Skeletal muscle tissue (tissue), 3 donors: ENCODE measurements at regions not wholly inside any gene's neighbourhood (a gene's known extent, or its start where the extent isn't known, plus 50 kb on each side); places are given as distances from the start of the nearest gene placed in this dataset.

Source experiments
- H3K27ac ChIP-seq: one replicate; pipeline ENCODE4 v1.7.0; 2013; ENCODE audit warnings: mild to moderate bottlenecking, low read depth, low read length, inconsistent platforms
- H3K27me3 ChIP-seq, 3 donors: one replicate each; pipeline ENCODE4 v1.7.0; 2013; ENCODE audit warnings: low read length in 3 of 3; ENCODE audit not compliant: control insufficient read depth in 3 of 3, insufficient read depth in 3 of 3
- H3K36me3 ChIP-seq, 3 donors: one replicate each; pipeline ENCODE4 v1.7.0; 2013; ENCODE audit warnings: low read length in 3 of 3; ENCODE audit not compliant: control insufficient read depth in 3 of 3, insufficient read depth in 3 of 3
- H3K4me1 ChIP-seq, 3 donors: one replicate each; pipeline ENCODE4 v1.7.0; 2013; ENCODE audit warnings: low read length in 3 of 3, mild to moderate bottlenecking in 3 of 3; ENCODE audit not compliant: control insufficient read depth in 3 of 3, insufficient read depth in 3 of 3
- H3K4me3 ChIP-seq, 3 donors: one replicate each; pipeline ENCODE4 v1.7.0; 2013; ENCODE audit warnings: low read length in 3 of 3
- H3K9ac ChIP-seq, 3 donors: one replicate each; pipeline ENCODE4 v1.7.0; 2013; ENCODE audit warnings: low read length in 3 of 3, mild to moderate bottlenecking in 3 of 3, moderate library complexity in 2 of 3, low read depth in 1 of 3
- H3K9me3 ChIP-seq, 3 donors: one replicate each; pipeline ENCODE4 v1.7.0; 2013; ENCODE audit warnings: low read length in 3 of 3; ENCODE audit not compliant: control insufficient read depth in 3 of 3
- donor health status: Osteomylitis.

GRCh38 chr2:221077251-221077650, 494.9 kb downstream of the EPHA4 start:
- Histone ChIP-seq H3K4me1 (no peaks in the 10 kb centered on the region), H3K27ac (no peak overlapping the region), H3K27me3 (no peaks in the 10 kb centered on the region), H3K9ac (no peak overlapping the region), H3K9me3 (no peaks in the 10 kb centered on the region), H3K36me3 (no peaks in the 10 kb centered on the region), H3K4me3 (no peak overlapping the region)

GRCh38 chr2:221077799-221078198, 494.3 kb downstream of the EPHA4 start:
- no peaks in the 10 kb centered on the region for H3K27me3 ChIP-seq
- no peaks in the 10 kb centered on the region for H3K9me3 ChIP-seq
- H3K36me3 ChIP-seq = no peaks in the 10 kb centered on the region
- no peak overlapping the region for H3K4me3 ChIP-seq
- no peak overlapping the region for H3K9ac ChIP-seq
- no peak overlapping the region for H3K27ac ChIP-seq
- H3K4me1 ChIP-seq = no peaks in the 10 kb centered on the region

- Histone ChIP-seq H3K27me3 (no peaks in the 10 kb centered on the region), H3K4me1 (no peaks in the 10 kb centered on the region), H3K4me3 (no peak overlapping the region), H3K9me3 (no peaks in the 10 kb centered on the region), H3K36me3 (no peaks in the 10 kb centered on the region), H3K9ac (no peak overlapping the region), H3K27ac (no peak overlapping the region)
Observed at GRCh38 chr2:221085341-221085900, 486.7 kb downstream of the EPHA4 start.

GRCh38 chr2:221085936-221086335, 486.2 kb downstream of the EPHA4 start:
- H3K4me3 ChIP-seq = no peak overlapping the region
- H3K27me3 ChIP-seq = no peaks in the 10 kb centered on the region
- no peaks in the 10 kb centered on the region for H3K9me3 ChIP-seq
- no peak overlapping the region for H3K27ac ChIP-seq
- H3K9ac ChIP-seq = no peak overlapping the region
- H3K36me3 ChIP-seq = no peaks in the 10 kb centered on the region
- no peaks in the 10 kb centered on the region for H3K4me1 ChIP-seq

- Histone ChIP-seq H3K27ac (no peak overlapping the region), H3K4me3 (no peak overlapping the region), H3K9me3 (no peaks in the 10 kb centered on the region), H3K36me3 (no peaks in the 10 kb centered on the region), H3K27me3 (no peaks in the 10 kb centered on the region), H3K9ac (no peak overlapping the region), H3K4me1 (no peaks in the 10 kb centered on the region)
Observed at GRCh38 chr2:221087779-221088178, 484.3 kb downstream of the EPHA4 start.

GRCh38 chr2:221088506-221088905, 483.6 kb downstream of the EPHA4 start:
- Histone ChIP-seq H3K27me3 (no peaks in the 10 kb centered on the region), H3K27ac (no peak overlapping the region), H3K9me3 (no peaks in the 10 kb centered on the region), H3K9ac (no peak overlapping the region), H3K36me3 (no peaks in the 10 kb centered on the region), H3K4me3 (no peak overlapping the region), H3K4me1 (no peaks in the 10 kb centered on the region)

- Histone ChIP-seq H3K27ac (no peak overlapping the region), H3K36me3 (no peaks in the 10 kb centered on the region)
Observed at GRCh38 chr2:221095356-221095755, 476.7 kb downstream of the EPHA4 start.

GRCh38 chr2:221096706-221097567, 475.2 kb downstream of the EPHA4 start:
- Histone ChIP-seq H3K27me3 (no peaks in the 10 kb centered on the region), H3K9me3 (no peaks in the 10 kb centered on the region), H3K4me3 (no peak overlapping the region), H3K27ac (no peak overlapping the region), H3K9ac (no peak overlapping the region), H3K36me3 (no peaks in the 10 kb centered on the region), H3K4me1 (no peaks in the 10 kb centered on the region)

More at GRCh38 chr2:221095356-221095755, 476.7 kb downstream of the EPHA4 start:
- H3K27me3 ChIP-seq = no peaks in the 10 kb centered on the region
- no peaks in the 10 kb centered on the region for H3K4me1 ChIP-seq
- no peak overlapping the region for H3K4me3 ChIP-seq
- H3K9ac ChIP-seq = no peak overlapping the region
- H3K9me3 ChIP-seq = no peaks in the 10 kb centered on the region

GRCh38 chr2:221097568-221097915, 474.6 kb downstream of the EPHA4 start:
- H3K27me3 ChIP-seq = no peaks in the 10 kb centered on the region
- H3K4me3 ChIP-seq = no peak overlapping the region
- no peak overlapping the region for H3K9ac ChIP-seq
- H3K36me3 ChIP-seq = no peaks in the 10 kb centered on the region
- H3K4me1 ChIP-seq = no peaks in the 10 kb centered on the region
- no peaks in the 10 kb centered on the region for H3K9me3 ChIP-seq
- H3K27ac ChIP-seq = no peak overlapping the region

GRCh38 chr2:221097949-221098348, 474.2 kb downstream of the EPHA4 start:
- H3K9ac ChIP-seq = no peak overlapping the region

More at GRCh38 chr2:221097949-221098348, 474.2 kb downstream of the EPHA4 start:
- Histone ChIP-seq H3K9me3 (no peaks in the 10 kb centered on the region), H3K27ac (no peak overlapping the region), H3K4me3 (no peak overlapping the region), H3K36me3 (no peaks in the 10 kb centered on the region), H3K27me3 (no peaks in the 10 kb centered on the region), H3K4me1 (no peaks in the 10 kb centered on the region)
